GM23248 (cell line): ENCODE measurements at regions not wholly inside any gene's neighbourhood (a gene's known extent, or its start where the extent isn't known, plus 50 kb on each side); places are given as distances from the start of the nearest gene placed in this dataset.

ENCODE experiments used
- DNase-seq: peaks from one replicate; pipeline ENCODE4 v3.0.0-alpha.2; 2015
- H2AFZ ChIP-seq: fragments of 200-600 bp; sonication (generic); 2 replicates; pipeline ENCODE4 v1.6.1; 2016; ENCODE audit warnings: antibody characterized with exemption
- H3F3A ChIP-seq: fragments of 200-600 bp; sonication (generic); 2 replicates; pipeline ENCODE4 v1.6.1; 2016; ENCODE audit warnings: mild to moderate bottlenecking, antibody characterized with exemption, mixed run types; ENCODE audit not compliant: insufficient read depth
- H3K27ac ChIP-seq: fragments of 200-600 bp; sonication (generic); 2 replicates; pipeline ENCODE4 v1.5.1; 2016; ENCODE audit warnings: mild to moderate bottlenecking
- H3K27me3 ChIP-seq: fragments of 200-600 bp; sonication (generic); replicated peaks from 2 replicates; pipeline ENCODE4 v1.6.1; 2016; ENCODE audit warnings: mild to moderate bottlenecking; ENCODE audit not compliant: insufficient read depth
- H3K36me3 ChIP-seq: fragments of 200-600 bp; sonication (generic); 2 replicates; pipeline ENCODE4 v1.6.1; 2016; ENCODE audit warnings: low read depth, mild to moderate bottlenecking
- H3K4me1 ChIP-seq: fragments of 200-600 bp; sonication (generic); 2 replicates; pipeline ENCODE4 v1.6.1; 2016; ENCODE audit warnings: mild to moderate bottlenecking; ENCODE audit not compliant: insufficient read depth
- H3K4me2 ChIP-seq: fragments of 200-600 bp; sonication (generic); one replicate; pipeline ENCODE4 v1.6.1; 2016; ENCODE audit warnings: mild to moderate bottlenecking; ENCODE audit not compliant: unreplicated experiment
- H3K4me3 ChIP-seq: fragments of 200-600 bp; sonication (generic); 2 replicates; pipeline ENCODE4 v1.5.1; 2016; ENCODE audit warnings: mild to moderate bottlenecking
- H3K79me2 ChIP-seq: fragments of 200-600 bp; sonication (generic); 2 replicates; pipeline ENCODE4 v1.6.1; 2016; ENCODE audit warnings: mild to moderate bottlenecking; ENCODE audit not compliant: insufficient read depth
- H3K9ac ChIP-seq: fragments of 200-600 bp; sonication (generic); 2 replicates; pipeline ENCODE4 v1.6.1; 2016; ENCODE audit warnings: mild to moderate bottlenecking
- H3K9me2 ChIP-seq: fragments of 200-600 bp; sonication (generic); 2 replicates; pipeline ENCODE4 v1.6.1; 2016; ENCODE audit warnings: mixed run types, mild to moderate bottlenecking, moderate library complexity; ENCODE audit not compliant: insufficient read depth
- H3K9me3 ChIP-seq: fragments of 200-600 bp; sonication (generic); one replicate; pipeline ENCODE4 v1.6.1; 2017; ENCODE audit warnings: low read depth
- H4K20me1 ChIP-seq: fragments of 200-600 bp; sonication (generic); 2 replicates; pipeline ENCODE4 v1.6.0; 2016; ENCODE audit not compliant: insufficient read depth
- EZH2 ChIP-seq: fragments of 200-600 bp; sonication (generic); IDR thresholded peaks from 2 replicates; pipeline ENCODE4 v1.6.1; 2018; ENCODE audit warnings: antibody characterized with exemption, mild to moderate bottlenecking; ENCODE audit not compliant: insufficient read depth, poor library complexity, severe bottlenecking
- EZH2phosphoT487 ChIP-seq: fragments of 200-600 bp; sonication (generic); IDR thresholded peaks from 2 replicates; pipeline ENCODE4 v1.6.1; 2018; ENCODE audit warnings: antibody characterized with exemption, moderate library complexity, mild to moderate bottlenecking, low read depth; ENCODE audit not compliant: insufficient read depth
- WGBS, 2 experiments: methylation state at CpG; one replicate each; pipeline ENCODE4 v1.1.6; 2015 to 2017; ENCODE audit warnings: low lambda C conversion rate in 2 of 2, low coverage in 1 of 2; ENCODE audit errors: missing lambda C conversion rate in 2 of 2; 5-methylcytosine and 5-hydroxymethylcytosine counted together
- in situ Hi-C: fragments of 300-500 bp; cut with MboI; formaldehyde crosslinking; loops from 2 replicates; pipeline ENCODE4 v1.15.0; 2020

DNA sequence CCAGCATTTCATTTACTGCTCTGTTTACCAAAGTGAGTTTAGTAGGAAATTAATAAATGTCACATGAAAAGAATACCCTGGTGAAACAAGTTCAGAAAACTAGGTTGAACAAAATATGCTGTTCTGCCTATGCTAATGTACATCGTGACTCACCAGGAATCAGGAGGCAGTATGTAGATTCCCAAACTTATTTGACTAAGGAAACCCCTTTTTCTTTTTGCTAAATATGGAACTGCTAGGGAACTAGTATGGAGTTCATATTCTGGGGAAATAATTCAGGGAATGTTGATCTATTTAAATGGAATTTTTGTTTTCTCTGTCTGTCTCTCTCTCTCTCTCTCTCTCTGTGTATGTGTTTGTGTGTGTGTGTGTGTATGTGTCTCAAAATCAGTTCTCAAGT, 49.9 kb upstream of the EXOC4 start:
- no peak overlapping the region for H2AFZ ChIP-seq
- no peak for DNase-seq
- no peaks in the 10 kb centered on the region for H4K20me1 ChIP-seq
- H3K4me2 ChIP-seq = no peak overlapping the region
- no peak overlapping the region for H3K27ac ChIP-seq
- no peaks in the 10 kb centered on the region for H3K4me1 ChIP-seq
- in situ Hi-C loops = no loop called here
- H3K9me2 ChIP-seq = no peaks in the 10 kb centered on the region
- no peaks in the 10 kb centered on the region for H3K36me3 ChIP-seq
- H3K9me3 ChIP-seq = no peaks in the 10 kb centered on the region
- no peak overlapping the region for H3K9ac ChIP-seq
- no peak overlapping the region for H3K4me3 ChIP-seq
- H3K79me2 ChIP-seq = no peaks in the 10 kb centered on the region
- H3K27me3 ChIP-seq = peaks cover 5% of the 10 kb centered on the region; the same call in 1 of the 2 replicates
- WGBS, 2 experiments = 67 to 70% methylated on average over 1 of the region's 1 CpG
- TF ChIP-seq EZH2phosphoT487 (no peak), EZH2 (no peak)
- H3F3A ChIP-seq = no peaks in the 10 kb centered on the region
